ENCODE measurements at regions not wholly inside any gene's neighbourhood (a gene's known extent, or its start where the extent isn't known, plus 50 kb on each side); places are given as distances from the start of the nearest gene placed in this dataset.

DNA sequence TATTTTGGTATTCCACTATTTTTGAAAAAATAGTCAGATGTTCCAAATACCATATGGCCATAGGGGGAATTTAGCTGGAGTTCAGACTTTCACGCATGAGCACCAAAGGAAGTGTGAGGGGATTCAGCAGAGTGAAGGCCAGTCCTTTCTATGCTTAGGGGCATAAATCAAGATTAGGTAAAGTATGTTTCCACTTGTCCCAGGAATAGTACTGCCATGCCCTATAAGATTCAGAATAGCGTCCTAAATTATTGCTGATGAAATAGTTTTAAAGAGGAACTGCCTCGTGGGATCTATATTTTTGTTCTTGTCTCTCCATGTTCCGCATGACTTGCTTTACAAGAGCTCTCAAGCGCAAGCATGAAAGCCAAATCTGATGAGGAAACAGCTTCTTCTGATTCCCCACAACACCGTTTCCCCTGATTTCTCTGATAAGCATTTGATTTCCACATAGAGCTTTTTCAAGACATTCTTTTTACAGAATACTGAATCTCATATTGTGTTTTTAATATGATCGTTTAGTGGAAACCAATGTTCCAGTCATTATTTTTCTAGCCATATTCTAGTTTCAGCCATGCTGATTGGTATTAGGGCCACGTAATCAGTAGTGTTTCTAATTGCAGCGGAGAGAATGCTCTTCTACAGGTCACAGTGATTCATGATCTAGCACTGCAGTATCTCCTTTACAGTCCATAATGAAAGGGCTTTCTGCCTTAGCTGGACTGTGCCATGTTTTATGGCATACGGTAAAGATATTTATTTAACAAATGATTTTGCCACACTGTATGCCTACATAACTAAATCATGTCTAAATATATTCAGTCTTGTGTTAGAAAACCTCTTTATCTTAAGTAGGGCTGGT, 492.3 kb downstream of the CENPC start:
- no peak for DNase-seq (ENCODE audit: low read depth in 4 of 4, low spot score in 3 of 4)

GRCh38 chr4:67051000-67051789, 494.1 kb downstream of the CENPC start:
- no peak for DNase-seq (ENCODE audit: low read depth in 4 of 4, low spot score in 3 of 4)

- no peak for DNase-seq (ENCODE audit: low read depth in 4 of 4, low spot score in 3 of 4)
Measured at GRCh38 chr4:67049446-67049845, 495.9 kb downstream of the CENPC start.

DNA sequence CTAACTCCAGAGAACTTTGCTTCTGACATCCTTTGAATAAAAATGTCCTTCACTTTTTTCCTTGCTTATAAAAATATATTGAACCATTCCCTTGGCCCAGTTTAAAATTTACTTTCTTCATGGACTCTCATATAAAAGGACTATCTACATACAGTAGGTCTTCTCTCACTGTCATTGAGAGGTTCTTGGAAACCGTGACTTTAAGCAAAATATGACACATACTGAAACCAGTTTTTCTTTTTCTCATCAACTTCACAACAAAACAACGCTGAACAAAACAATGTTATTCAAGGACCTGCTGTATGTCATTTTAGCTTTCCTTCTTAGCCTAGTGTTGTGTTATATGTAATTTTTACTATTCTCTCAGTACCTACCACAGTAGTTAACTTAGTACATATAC, 496.8 kb downstream of the CENPC start:
- no peak for DNase-seq (ENCODE audit: low read depth in 4 of 4, low spot score in 3 of 4)

GRCh38 chr4:67040315-67040714, 505.0 kb downstream of the CENPC start:
- no peak for DNase-seq (ENCODE audit: low read depth in 4 of 4, low spot score in 3 of 4)

DNA sequence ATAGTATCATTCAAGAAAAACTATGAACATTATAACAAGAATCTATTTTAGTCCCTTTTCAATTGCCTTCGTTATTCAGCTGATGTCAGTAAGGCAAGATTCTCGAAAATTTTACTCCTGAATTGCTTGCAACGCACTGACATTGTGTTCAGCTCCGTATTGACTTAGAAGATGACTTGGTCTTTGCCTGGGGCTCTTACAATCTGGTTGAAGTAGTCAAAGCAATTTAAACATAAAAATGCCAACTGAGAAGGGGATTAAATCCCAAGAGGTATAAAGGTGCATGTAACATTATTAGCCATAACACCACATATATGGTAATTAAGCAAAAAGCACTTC, 507.1 kb downstream of the CENPC start:
- no peak for DNase-seq (ENCODE audit: low read depth in 4 of 4, low spot score in 3 of 4)

DNA sequence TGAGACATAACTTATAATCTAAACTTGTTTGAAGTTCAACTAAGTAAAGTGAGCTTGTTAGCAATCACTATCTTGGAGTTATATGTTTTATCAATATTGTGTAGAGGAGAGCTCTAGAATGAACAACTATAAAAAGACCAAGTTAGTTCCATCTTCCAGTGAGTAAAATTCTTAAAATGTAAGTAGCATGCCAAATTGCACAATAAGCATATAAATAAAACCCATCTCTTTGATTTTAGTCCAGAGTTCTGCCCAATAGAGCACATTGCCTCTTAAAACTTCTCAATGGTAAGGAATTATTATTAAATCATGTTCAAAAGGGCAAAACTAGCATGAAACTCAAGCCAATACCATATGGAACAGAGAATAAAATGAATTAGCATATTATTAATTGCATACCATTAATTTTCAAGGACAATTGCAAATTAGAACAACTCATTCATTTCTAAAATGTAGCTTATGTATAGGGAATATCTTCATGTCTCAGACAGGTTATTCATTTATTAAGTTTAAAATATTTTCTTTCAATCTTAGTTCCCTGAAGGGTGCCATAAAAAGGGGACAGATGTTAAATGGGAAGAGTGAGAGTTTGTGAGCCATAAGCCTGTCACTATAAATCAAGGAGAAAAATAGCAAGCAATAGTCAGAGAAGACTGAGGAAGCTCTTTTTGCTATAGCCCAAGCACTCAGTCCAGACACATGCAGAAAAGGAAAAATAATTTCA, 507.6 kb downstream of the CENPC start:
- DNase-seq (ENCODE audit: low read depth in 4 of 4, low spot score in 3 of 4): no peak

- DNase-seq (ENCODE audit: low read depth in 4 of 4, low spot score in 3 of 4): no peak
Measured at GRCh38 chr4:67036791-67037190, 508.5 kb downstream of the CENPC start.

DNA sequence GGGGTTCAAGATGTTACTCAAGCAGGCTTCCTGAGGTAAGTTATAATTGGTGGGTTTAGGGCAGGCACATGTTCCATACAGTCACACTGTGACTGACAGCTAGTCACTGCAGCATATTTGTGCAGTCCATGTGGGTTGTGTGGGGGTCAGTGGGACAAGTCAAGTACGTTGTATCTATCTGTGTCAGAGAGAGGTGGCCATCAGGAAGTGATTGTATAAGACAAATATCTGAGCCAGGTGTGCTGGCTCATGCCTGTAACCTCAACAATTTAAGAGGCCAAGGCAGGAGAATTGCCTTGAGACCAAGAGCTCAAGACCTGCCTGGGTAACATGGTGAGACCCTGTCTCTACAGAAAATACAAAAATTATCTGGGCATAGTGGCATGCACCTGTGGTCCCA, 509.3 kb downstream of the CENPC start:
- no peak for DNase-seq (ENCODE audit: low read depth in 4 of 4, low spot score in 3 of 4)

DNA sequence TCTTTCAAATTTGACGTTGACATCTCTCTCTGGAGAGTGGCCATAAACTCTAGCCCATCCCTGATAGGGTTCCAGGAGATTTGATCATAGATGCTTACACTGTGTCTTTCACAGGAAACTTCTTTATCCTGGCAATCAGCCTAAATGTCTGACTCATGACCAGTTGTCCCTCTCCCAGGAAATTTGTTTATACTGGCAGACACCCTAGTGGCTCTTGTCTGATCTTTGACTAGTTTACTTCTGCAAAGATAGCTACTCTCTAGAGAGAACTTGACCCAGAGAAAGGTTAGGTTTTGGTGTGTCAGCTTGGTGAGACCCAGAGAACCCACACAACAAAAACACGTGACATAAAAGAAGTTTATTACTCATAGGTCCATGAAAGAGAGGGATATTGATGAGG, 509.8 kb downstream of the CENPC start:
- DNase-seq (ENCODE audit: low read depth in 4 of 4, low spot score in 3 of 4): no peak

DNA sequence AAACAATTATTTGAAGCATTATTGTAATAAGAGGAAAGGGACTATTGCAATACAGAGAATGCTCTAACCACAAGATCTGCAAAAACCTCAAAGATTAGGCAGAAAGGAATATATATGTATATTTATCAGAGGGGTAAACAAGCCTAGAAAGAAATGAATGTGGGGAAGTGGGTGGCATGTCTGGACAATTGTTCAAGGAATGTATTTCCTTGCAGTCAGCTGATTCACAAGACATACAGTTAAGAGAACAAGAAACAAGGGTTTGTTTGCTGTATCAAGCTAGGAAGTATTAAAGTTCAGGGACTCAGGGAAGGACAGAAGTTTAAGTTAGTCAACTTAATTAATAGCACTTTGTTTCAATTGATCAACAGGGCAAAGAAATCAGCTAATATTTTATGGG, 514.7 kb downstream of the CENPC start:
- no peak for DNase-seq (ENCODE audit: low read depth in 4 of 4, low spot score in 3 of 4)

DNA sequence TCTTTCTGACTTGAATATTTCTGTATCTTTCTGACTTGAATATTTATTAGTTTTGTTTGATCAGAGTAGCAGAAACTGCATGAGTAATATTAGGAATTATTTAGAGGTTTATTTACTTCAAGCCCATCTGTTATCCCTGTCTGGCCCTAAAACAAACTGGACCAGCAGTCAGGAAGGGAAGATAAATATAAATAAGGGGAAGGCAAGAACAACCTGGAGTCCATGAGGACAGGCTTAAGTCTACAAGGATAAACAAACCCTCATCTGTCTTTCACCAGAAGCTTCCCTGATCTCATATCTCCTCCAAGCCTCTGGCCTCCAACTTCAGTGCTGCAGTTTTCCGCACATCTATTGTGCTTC, 524.9 kb downstream of the CENPC start:
- DNase-seq (ENCODE audit: low read depth in 4 of 4, low spot score in 3 of 4): no peak

DNA sequence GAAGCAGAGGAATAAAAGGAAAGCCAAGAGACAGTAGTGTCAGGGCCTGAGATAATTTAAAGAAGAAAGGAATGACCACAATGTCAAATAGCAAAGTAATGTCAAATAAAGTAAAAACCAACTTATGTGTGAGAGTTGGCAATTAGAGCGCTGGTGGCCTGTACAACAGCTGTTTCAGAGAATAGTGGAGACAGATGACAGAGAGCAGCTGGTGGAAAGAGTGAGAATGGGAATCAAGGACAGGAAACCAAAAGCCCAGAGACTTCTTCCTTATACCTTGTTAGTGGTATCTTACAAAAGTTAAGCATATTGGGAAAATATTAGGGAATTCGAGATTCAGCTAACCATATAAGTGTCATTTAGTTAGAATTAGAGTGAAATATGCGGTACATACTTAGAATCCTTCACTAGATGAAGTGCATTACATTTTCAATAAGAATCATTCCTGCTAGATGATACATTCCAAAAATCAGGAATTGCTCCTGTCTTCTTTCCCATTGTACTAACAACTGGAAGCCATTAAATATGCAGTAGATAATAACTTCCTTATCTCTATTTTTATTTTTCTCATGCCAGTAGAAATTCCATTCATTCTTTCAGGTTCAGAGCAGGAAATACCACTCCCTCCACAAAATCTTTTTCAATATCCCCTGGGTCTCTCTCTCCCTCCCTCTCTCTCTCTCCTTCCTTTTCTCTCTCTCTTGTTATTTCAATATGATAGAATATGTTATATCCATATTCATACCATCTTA, 525.4 kb downstream of the CENPC start:
- DNase-seq (ENCODE audit: low read depth in 4 of 4, low spot score in 3 of 4): no peak

- no peak for DNase-seq (ENCODE audit: low read depth in 4 of 4, low spot score in 3 of 4)
Measured at GRCh38 chr4:67014592-67014991, 530.7 kb downstream of the CENPC start.

GRCh38 chr4:67006791-67007190, 538.5 kb downstream of the CENPC start:
- DNase-seq (ENCODE audit: low read depth in 4 of 4, low spot score in 3 of 4): no peak

DNA sequence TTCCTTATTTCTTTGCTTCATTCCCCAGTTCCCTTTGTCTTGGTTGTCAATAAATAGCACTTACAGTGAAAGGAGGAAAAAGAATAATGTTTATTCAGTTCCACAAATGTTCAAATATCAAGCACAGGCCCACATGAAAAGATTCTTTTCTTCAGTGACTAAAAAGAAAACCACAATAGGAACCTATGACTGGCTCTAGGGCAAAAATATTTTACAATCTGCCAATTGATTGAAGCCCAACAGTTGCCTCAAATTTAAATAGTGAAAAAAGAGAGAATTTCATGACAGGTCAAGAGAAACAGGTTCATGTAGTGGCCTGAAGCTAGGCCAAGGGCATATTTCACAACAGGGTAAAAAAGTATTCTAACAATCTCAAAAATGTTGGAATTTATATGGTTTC, 553.8 kb downstream of the CENPC start:
- no peak for DNase-seq (ENCODE audit: low read depth in 4 of 4, low spot score in 3 of 4)

GRCh38 chr4:66974665-66975064, 570.6 kb downstream of the CENPC start:
- no peak for DNase-seq (ENCODE audit: low read depth in 4 of 4, low spot score in 3 of 4)

DNA sequence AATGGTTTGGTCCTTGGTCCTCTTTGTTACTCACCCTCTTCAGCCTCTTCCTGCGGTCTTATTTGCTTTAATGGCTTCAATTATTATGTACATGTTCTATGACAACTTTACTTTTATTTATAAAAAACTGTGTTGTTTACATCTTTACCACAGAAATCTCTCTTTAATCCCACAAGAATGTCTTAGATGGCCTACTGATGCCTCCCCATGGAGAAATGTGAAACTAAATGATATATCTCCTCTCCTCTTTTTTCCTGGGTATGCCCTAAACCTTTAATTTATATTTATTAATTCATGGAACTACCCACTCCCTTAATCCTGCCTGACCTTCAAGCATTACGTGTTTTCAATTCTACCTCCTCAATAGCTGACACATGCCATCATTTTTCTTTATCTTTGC, 573.2 kb downstream of the CENPC start:
- DNase-seq (ENCODE audit: low read depth in 4 of 4, low spot score in 3 of 4): no peak

GRCh38 chr4:66964467-66964866, 580.8 kb downstream of the CENPC start:
- no peak for DNase-seq (ENCODE audit: low read depth in 4 of 4, low spot score in 3 of 4)

DNA sequence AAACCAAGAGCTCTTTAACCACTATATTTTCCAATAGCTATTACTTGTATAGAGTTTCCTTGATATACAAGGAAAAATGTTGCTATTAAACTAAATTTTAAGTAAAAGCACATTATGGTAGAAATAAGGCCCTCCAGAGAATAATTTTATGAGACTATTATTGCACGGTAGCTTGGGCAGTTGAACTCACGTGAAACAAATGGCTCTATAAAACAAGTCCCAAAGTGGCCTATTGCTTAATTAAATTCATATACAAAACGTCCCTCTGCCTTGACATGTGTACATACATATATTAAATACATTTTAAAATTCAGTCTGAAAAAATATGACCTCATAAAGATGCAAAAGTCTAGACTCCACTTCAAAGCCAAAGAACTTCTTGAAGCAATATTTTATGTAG, 582.2 kb downstream of the CENPC start:
- DNase-seq (ENCODE audit: low read depth in 4 of 4, low spot score in 3 of 4): peak in 1 of 4 donors; percentile 0

DNA sequence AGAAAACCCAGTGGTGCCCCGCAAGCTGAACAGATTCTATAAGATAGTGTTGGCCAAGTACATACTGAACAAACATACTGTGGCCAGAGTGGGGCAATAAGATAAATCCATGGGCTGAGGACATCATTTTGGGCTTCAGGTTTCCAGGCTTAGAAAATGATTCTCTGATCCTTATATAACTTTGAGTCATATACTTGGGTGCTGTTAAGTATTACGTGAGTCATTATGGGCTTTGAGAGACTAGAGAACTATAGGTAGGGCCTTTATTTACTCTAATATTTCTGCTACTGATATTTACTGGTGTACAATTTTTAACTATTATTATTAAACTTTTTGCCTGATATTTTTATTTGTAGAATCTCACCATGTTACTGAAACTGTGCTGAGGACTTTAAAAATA, 586.1 kb downstream of the CENPC start:
- no peak for DNase-seq (ENCODE audit: low read depth in 4 of 4, low spot score in 3 of 4)

Measured in right renal pelvis (tissue), 4 donors.